Suprapubic skin (tissue), 4 donors: ENCODE measurements at regions not wholly inside any gene's neighbourhood (a gene's known extent, or its start where the extent isn't known, plus 50 kb on each side); places are given as distances from the start of the nearest gene placed in this dataset.

Experiments
- CTCF ChIP-seq, 2 donors: fragments of 200-600 bp in 1 of 2; fragments of 450-650 bp in 1 of 2; sonication (generic) in 1 of 2; IDR thresholded peaks; one replicate each; pipeline ENCODE4 v1.5.1; 2016 to 2019; ENCODE audit warnings: antibody characterized with exemption in 2 of 2, mild to moderate bottlenecking in 1 of 2, moderate library complexity in 1 of 2
- EP300 ChIP-seq: sonication (generic); formaldehyde crosslinking; IDR thresholded peaks from one replicate; pipeline ENCODE4 v1.6.1; 2017; ENCODE audit warnings: antibody characterized with exemption
- POLR2A ChIP-seq, 2 donors: fragments of 450-650 bp; IDR thresholded peaks; one replicate each; pipeline ENCODE4 v1.6.1; 2017; ENCODE audit warnings: antibody characterized with exemption in 2 of 2, mild to moderate bottlenecking in 2 of 2, moderate library complexity in 2 of 2
- POLR2AphosphoS5 ChIP-seq, 3 donors: sonication (generic); formaldehyde crosslinking; IDR thresholded peaks; one replicate each; pipeline ENCODE4 v1.6.1; 2017; ENCODE audit warnings: antibody characterized with exemption in 3 of 3

- TF ChIP-seq CTCF (IDR thresholded peaks at IDR 0.05) (no peak), POLR2A (IDR thresholded peaks at IDR 0.05) (no peak), POLR2AphosphoS5 (IDR thresholded peaks at IDR 0.05) (no peak), EP300 (no peak)
Measured at GRCh38 chrX:1870421-1870820, 255.6 kb downstream of the ASMT start.
